Left hindlimb (tissue), 1 donor: ENCODE measurements at regions not wholly inside any gene's neighbourhood (a gene's known extent, or its start where the extent isn't known, plus 50 kb on each side); places are given as distances from the start of the nearest gene placed in this dataset.
A peak's percentile ranks its signal among the peaks of the same experiment; 100 is the strongest.

Experiments
- DNase-seq: peaks from one replicate; pipeline ENCODE4 v3.0.0-alpha.2; 2018

- DNase-seq: no peak
Observed at GRCh38 chr13:89267734-89268133, 1596.6 kb downstream of the SLITRK5 start.

GRCh38 chr13:89269737-89270136 lies 1598.6 kb downstream of the SLITRK5 start:
- no peak for DNase-seq

- peak; percentile 37 for DNase-seq
Observed at GRCh38 chr13:89270736-89271135, 1599.6 kb downstream of the SLITRK5 start.

GRCh38 chr13:89279374-89279773 lies 1608.2 kb downstream of the SLITRK5 start:
- DNase-seq: no peak

- DNase-seq: no peak
Observed at GRCh38 chr13:89281331-89281730, 1610.2 kb downstream of the SLITRK5 start.

GRCh38 chr13:89282241-89282640 lies 1611.1 kb downstream of the SLITRK5 start:
- no peak for DNase-seq

- DNase-seq: no peak
Observed at GRCh38 chr13:89287381-89287780, 1616.2 kb downstream of the SLITRK5 start.

GRCh38 chr13:89294115-89294867 lies 1623.1 kb downstream of the SLITRK5 start:
- no peak for DNase-seq

- DNase-seq: no peak
Observed at GRCh38 chr13:89307278-89307677, 1636.1 kb downstream of the SLITRK5 start.

GRCh38 chr13:89310943-89311672 lies 1639.9 kb downstream of the SLITRK5 start:
- DNase-seq: no peak

GRCh38 chr13:89315287-89315686 lies 1644.1 kb downstream of the SLITRK5 start:
- no peak for DNase-seq

- no peak for DNase-seq
Observed at GRCh38 chr13:89322466-89322865, 1651.3 kb downstream of the SLITRK5 start.

- no peak for DNase-seq
Observed at GRCh38 chr13:89324582-89324981, 1653.4 kb downstream of the SLITRK5 start.

GRCh38 chr13:89343165-89343564 lies 1672.0 kb downstream of the SLITRK5 start:
- no peak for DNase-seq

GRCh38 chr13:89352384-89352783 lies 1681.2 kb downstream of the SLITRK5 start:
- no peak for DNase-seq

GRCh38 chr13:89361909-89362308 lies 1690.7 kb downstream of the SLITRK5 start:
- DNase-seq: no peak

- no peak for DNase-seq
Observed at GRCh38 chr13:89363144-89363543, 1692.0 kb downstream of the SLITRK5 start.

- DNase-seq: no peak
Observed at GRCh38 chr13:89372193-89372592, 1701.0 kb downstream of the SLITRK5 start.

- DNase-seq: peak; percentile 60
Observed at GRCh38 chr13:89375839-89376238, 1704.7 kb downstream of the SLITRK5 start.

GRCh38 chr13:89380101-89380500 lies 1708.9 kb downstream of the SLITRK5 start:
- DNase-seq: no peak

GRCh38 chr13:89382981-89383380 lies 1711.8 kb downstream of the SLITRK5 start:
- DNase-seq: no peak

- DNase-seq: no peak
Observed at GRCh38 chr13:89383891-89384290, 1712.7 kb downstream of the SLITRK5 start.

GRCh38 chr13:89393758-89394304 lies 1722.7 kb downstream of the SLITRK5 start:
- no peak for DNase-seq

- no peak for DNase-seq
Observed at GRCh38 chr13:89401264-89401675, 1730.1 kb downstream of the SLITRK5 start.
